ENCODE measurements at regions not wholly inside any gene's neighbourhood (a gene's known extent, or its start where the extent isn't known, plus 50 kb on each side); places are given as distances from the start of the nearest gene placed in this dataset.

DNA sequence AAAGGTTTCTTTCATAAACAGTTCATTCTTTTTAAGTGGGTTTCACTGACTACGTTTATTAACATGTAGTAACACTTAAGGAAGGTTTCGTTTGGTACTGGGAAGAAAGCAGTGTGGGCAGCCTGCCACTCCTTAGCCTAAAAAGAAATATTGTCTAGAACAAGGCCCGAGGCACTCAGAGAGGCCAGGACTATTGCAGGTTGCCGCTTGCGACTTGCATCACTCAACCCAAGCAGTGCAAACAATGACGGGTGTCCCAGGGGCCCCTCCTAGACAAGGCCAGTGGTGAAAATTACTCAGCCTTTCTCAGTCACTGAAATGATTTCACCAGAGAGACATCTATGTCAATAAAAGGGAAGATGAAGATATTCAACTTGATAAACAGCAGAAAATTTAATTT is 243.9 kb downstream of the SNX13 start:
- no peak overlapping the region for H3K4me3 ChIP-seq
- ATAC-seq, result no peak
- H3K27me3 ChIP-seq, result no peaks in the 10 kb centered on the region
- intact Hi-C loops (cut with DNase I), result no loop called here
- no peak for TF ChIP-seq CTCF (IDR thresholded peaks at IDR 0.05)
- no peak for TF ChIP-seq POLR2A (IDR thresholded peaks at IDR 0.05)
- no peaks in the 10 kb centered on the region for H3K4me1 ChIP-seq
- DNase-seq, result no peak
- no peak overlapping the region for H3K27ac ChIP-seq
- no peaks in the 10 kb centered on the region for H3K36me3 ChIP-seq
- WGBS (ENCODE audit: insufficient coverage, low coverage, low lambda C conversion rate, missing lambda C conversion rate), result 70% methylated on average over 6 of the region's 6 CpGs
- H3K9me3 ChIP-seq, result peaks cover 0 to 10% (median 0%) of the 10 kb centered on the region in 4 donors

GRCh38 chr7:17697128-17697881 is 243.0 kb downstream of the SNX13 start:
- Histone ChIP-seq H3K9me3 (peaks cover 0 to 10% (median 0%) of the 10 kb centered on the region in 4 donors), H3K36me3 (no peaks in the 10 kb centered on the region), H3K27me3 (no peaks in the 10 kb centered on the region), H3K4me3 (no peak overlapping the region), H3K27ac (no peak overlapping the region), H3K4me1 (no peaks in the 10 kb centered on the region)
- no peak for TF ChIP-seq POLR2A (IDR thresholded peaks at IDR 0.05)
- TF ChIP-seq CTCF (IDR thresholded peaks at IDR 0.05), result no peak
- ATAC-seq (no peak), DNase-seq (no peak)
- WGBS (ENCODE audit: insufficient coverage, low coverage, low lambda C conversion rate, missing lambda C conversion rate), result 83% methylated on average over 3 of the region's 4 CpGs
- intact Hi-C loops (cut with DNase I), result no loop called here

DNA sequence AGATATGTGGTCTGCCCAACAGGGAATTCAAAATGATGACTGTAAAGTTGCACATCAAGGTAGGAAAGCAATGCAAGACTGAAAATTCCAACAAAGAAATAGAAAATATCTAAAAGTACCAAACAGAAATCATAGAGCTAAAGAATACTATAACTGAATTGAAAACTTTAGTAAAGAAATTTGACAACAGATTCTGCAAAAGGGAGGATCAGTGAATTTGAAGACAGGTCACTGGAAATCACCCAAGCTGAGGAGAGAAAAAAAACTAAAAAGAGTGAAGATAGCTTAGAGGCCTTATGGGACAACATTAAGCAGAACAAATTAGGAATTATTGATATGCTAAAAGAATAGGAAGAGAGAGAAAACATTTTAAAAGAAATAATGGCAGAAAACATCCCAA is 240.6 kb downstream of the SNX13 start:
- no peak overlapping the region for H3K4me3 ChIP-seq
- H3K36me3 ChIP-seq, result no peaks in the 10 kb centered on the region
- DNase-seq (no peak), ATAC-seq (no peak)
- H3K27ac ChIP-seq, result no peak overlapping the region
- no peaks in the 10 kb centered on the region for H3K4me1 ChIP-seq
- intact Hi-C loops (cut with DNase I), result no loop called here
- H3K27me3 ChIP-seq, result peaks cover 0 to 4% of the 10 kb centered on the region in 2 donors
- no peak for TF ChIP-seq POLR2A (IDR thresholded peaks at IDR 0.05)
- peaks cover 0 to 10% (median 0%) of the 10 kb centered on the region in 4 donors for H3K9me3 ChIP-seq

DNA sequence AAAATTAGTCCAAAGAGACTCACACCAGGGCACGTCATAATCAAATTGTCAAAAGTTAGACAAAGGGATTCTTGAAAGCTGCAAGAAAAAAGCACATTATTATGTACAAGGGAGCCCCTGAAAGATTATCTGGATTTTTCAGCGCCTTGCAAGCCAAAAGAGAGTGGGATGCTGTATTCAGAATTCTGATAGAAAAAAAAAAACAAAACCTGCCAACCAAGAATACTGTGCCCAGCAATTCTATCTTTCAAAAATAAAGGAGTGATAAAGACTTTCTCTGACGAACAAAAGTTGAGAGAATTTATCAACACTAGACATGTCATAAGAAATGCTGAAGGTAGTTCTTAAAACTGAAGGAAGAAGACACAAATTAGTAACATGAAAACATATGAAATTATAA is 240.2 kb downstream of the SNX13 start:
- DNase-seq (no peak), ATAC-seq (no peak)
- H3K4me3 ChIP-seq, result no peak overlapping the region
- H3K4me1 ChIP-seq, result no peaks in the 10 kb centered on the region
- no peak for TF ChIP-seq POLR2A (IDR thresholded peaks at IDR 0.05)
- TF ChIP-seq CTCF (IDR thresholded peaks at IDR 0.05), result no peak
- peaks cover 0 to 4% of the 10 kb centered on the region in 2 donors for H3K27me3 ChIP-seq
- no peaks in the 10 kb centered on the region for H3K36me3 ChIP-seq
- intact Hi-C loops (cut with DNase I), result no loop called here
- peaks cover 0 to 10% (median 0%) of the 10 kb centered on the region in 4 donors for H3K9me3 ChIP-seq
- no peak overlapping the region for H3K27ac ChIP-seq
- 60% methylated on average over 3 of the region's 3 CpGs for WGBS (ENCODE audit: insufficient coverage, low coverage, low lambda C conversion rate, missing lambda C conversion rate)

DNA sequence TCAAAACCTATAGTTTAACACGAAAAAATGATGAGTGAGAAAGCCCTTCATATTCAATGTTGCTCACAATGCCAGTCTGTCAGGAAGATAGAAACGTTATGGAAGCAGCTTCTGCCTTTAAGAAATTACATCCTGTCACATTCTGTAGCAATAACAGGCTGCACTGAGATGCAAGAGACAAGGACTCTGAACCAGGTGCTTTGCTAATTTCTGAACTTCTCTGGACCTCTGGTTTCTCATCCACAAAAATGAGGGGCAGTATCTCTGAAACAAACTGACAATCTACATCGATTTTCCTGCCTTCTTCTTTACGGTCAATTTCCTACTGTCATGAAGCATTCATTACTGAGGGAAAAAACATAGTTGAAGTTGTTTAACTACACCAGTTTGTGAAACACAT is 234.0 kb downstream of the SNX13 start:
- ATAC-seq (no peak), DNase-seq (no peak)
- peaks cover 0 to 4% of the 10 kb centered on the region in 2 donors for H3K27me3 ChIP-seq
- intact Hi-C loops (cut with DNase I), result no loop called here
- no peaks in the 10 kb centered on the region for H3K36me3 ChIP-seq
- TF ChIP-seq CTCF (IDR thresholded peaks at IDR 0.05), result no peak
- no peak for TF ChIP-seq POLR2A (IDR thresholded peaks at IDR 0.05)
- H3K4me3 ChIP-seq, result no peak overlapping the region
- H3K9me3 ChIP-seq, result no peaks in the 10 kb centered on the region
- WGBS (ENCODE audit: insufficient coverage, low coverage, low lambda C conversion rate, missing lambda C conversion rate), result 27% methylated on average over 4 of the region's 4 CpGs
- no peak overlapping the region for H3K27ac ChIP-seq
- H3K4me1 ChIP-seq, result peaks cover 0 to 7% (median 0%) of the 10 kb centered on the region in 4 donors

All from right lobe of liver (tissue), 6 donors.